OCI-LY7 (cell line): ENCODE measurements at regions not wholly inside any gene's neighbourhood (a gene's known extent, or its start where the extent isn't known, plus 50 kb on each side); places are given as distances from the start of the nearest gene placed in this dataset.

Experiments used
- BruUV-seq: library from RNA; stranded (reverse); fragments of 400-500 nt; replicated peaks from 2 replicates; lab custom pipeline; 2021; lab: Mats Ljungman, UMichigan
- CTCF ChIA-PET: fragments of 300-600 bp; sonication (Branson Sonifier 250); formaldehyde crosslinking; loops from one replicate; lab custom pipeline; 2022; ENCODE audit warnings: antibody characterized with exemption; ENCODE audit not compliant: unreplicated experiment; lab: Charles Lee
- POLR2A ChIA-PET: fragments of 300-600 bp; sonication (Branson Sonifier 250); formaldehyde crosslinking; loops from one replicate; lab custom pipeline; 2022; ENCODE audit warnings: antibody characterized with exemption; lab: Charles Lee
- DNase-seq: peaks from one replicate; pipeline ENCODE4 v3.0.0-alpha.2; 2015; ENCODE audit warnings: low spot score
- H2AFZ ChIP-seq: fragments of 200-600 bp; sonication (generic), shearing (Covaris generic); 2 replicates; pipeline ENCODE4 v1.6.1; 2014; ENCODE audit warnings: mild to moderate bottlenecking, antibody characterized with exemption, low read length, moderate library complexity
- H3K27ac ChIP-seq: fragments of 200-600 bp; sonication (generic); 2 replicates; pipeline ENCODE4 v1.5.1; 2014; ENCODE audit warnings: mixed run types, low read depth, mild to moderate bottlenecking, moderate library complexity, low read length, inconsistent platforms; ENCODE audit not compliant: poor library complexity, severe bottlenecking
- H3K36me3 ChIP-seq: fragments of 200-600 bp; sonication (generic); 2 replicates; pipeline ENCODE4 v1.6.1; 2014; ENCODE audit warnings: mild to moderate bottlenecking, antibody characterized with exemption, low read length, moderate library complexity, mixed read lengths; ENCODE audit not compliant: insufficient read depth
- H3K4me1 ChIP-seq: fragments of 200-600 bp; sonication (generic); 2 replicates; pipeline ENCODE4 v1.5.1; 2014; ENCODE audit warnings: mild to moderate bottlenecking, low read length; ENCODE audit not compliant: insufficient read depth, poor library complexity, severe bottlenecking
- H3K4me2 ChIP-seq: fragments of 200-600 bp; sonication (generic); 2 replicates; pipeline ENCODE4 v1.6.1; 2014; ENCODE audit warnings: mild to moderate bottlenecking, low read length
- H3K4me3 ChIP-seq: fragments of 200-600 bp; sonication (generic); 2 replicates; pipeline ENCODE4 v1.5.1; 2014; ENCODE audit warnings: mild to moderate bottlenecking, low read depth, low read length; ENCODE audit not compliant: poor library complexity, severe bottlenecking
- H3K79me2 ChIP-seq: fragments of 200-600 bp; sonication (generic); 2 replicates; pipeline ENCODE4 v1.6.1; 2016; ENCODE audit warnings: low read depth, mild to moderate bottlenecking, low read length, moderate library complexity, mixed read lengths; ENCODE audit not compliant: insufficient read depth
- H3K9me2 ChIP-seq: fragments of 200-600 bp; sonication (generic); 2 replicates; pipeline ENCODE4 v1.6.1; 2016; ENCODE audit warnings: mild to moderate bottlenecking, low read length, mixed read lengths; ENCODE audit not compliant: insufficient read depth
- H3K9me3 ChIP-seq: fragments of 200-600 bp; sonication (generic); 2 replicates; pipeline ENCODE4 v1.6.1; 2014; ENCODE audit warnings: mild to moderate bottlenecking, mixed run types, low read length, mixed read lengths
- H4K20me1 ChIP-seq: fragments of 200-600 bp; sonication (generic); 2 replicates; pipeline ENCODE4 v1.6.1; 2014; ENCODE audit warnings: mild to moderate bottlenecking, antibody characterized with exemption, low read length, moderate library complexity, mixed read lengths; ENCODE audit not compliant: insufficient read depth
- CTCF ChIP-seq: fragments of 200-600 bp; sonication (generic); conservative IDR thresholded peaks from 2 replicates; pipeline ENCODE4 v1.5.1; 2014; ENCODE audit warnings: mild to moderate bottlenecking, antibody characterized with exemption, low read length, moderate library complexity, mixed read lengths
- EZH2phosphoT487 ChIP-seq: fragments of 200-600 bp; sonication (generic); IDR thresholded peaks from 2 replicates; pipeline ENCODE4 v1.6.1; 2018; ENCODE audit warnings: low read depth, borderline replicate concordance, mild to moderate bottlenecking, mixed run types, antibody characterized with exemption, low read length, moderate library complexity, mixed read lengths
- intact Hi-C: fragments of 100-400 bp; cut with micrococcal nuclease; formaldehyde crosslinking; loops from one replicate; pipeline ENCODE4 v1.10.0; 2022; ENCODE audit not compliant: unreplicated experiment

DNA sequence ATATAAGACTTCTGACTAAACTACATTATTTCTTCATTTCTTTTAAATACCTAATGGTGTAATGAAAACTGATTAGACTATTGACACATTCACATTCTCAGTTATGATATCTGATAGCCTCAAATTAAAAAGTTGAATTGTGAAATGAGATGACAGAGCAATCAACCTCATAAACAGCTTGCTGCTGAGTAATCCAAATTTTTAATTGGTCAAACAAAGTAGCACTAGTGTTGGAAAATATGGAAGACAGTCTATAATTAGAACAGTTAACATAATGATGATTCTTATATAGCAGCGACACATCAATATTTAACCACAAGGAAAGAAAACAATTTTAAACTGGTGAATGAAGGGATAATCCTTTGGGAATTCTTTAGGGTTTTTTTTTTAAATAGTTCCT is 91.9 kb upstream of the LRP1B start:
- ChIA-PET CTCF (no interaction called here), POLR2A (no interaction called here)
- no peaks in the 10 kb centered on the region for H3K79me2 ChIP-seq
- intact Hi-C loops: no loop called here
- H3K4me2 ChIP-seq: no peak overlapping the region
- no peaks in the 10 kb centered on the region for H4K20me1 ChIP-seq
- no peak for TF ChIP-seq EZH2phosphoT487
- TF ChIP-seq CTCF: no peak
- H3K27ac ChIP-seq: no peak overlapping the region
- H3K4me1 ChIP-seq: no peaks in the 10 kb centered on the region
- no peaks in the 10 kb centered on the region for H3K9me3 ChIP-seq
- H3K9me2 ChIP-seq: no peaks in the 10 kb centered on the region
- no TSS peak for BruUV-seq
- H3K4me3 ChIP-seq: no peak overlapping the region
- no peak for DNase-seq
- H3K36me3 ChIP-seq: no peaks in the 10 kb centered on the region
- no peak overlapping the region for H2AFZ ChIP-seq

DNA sequence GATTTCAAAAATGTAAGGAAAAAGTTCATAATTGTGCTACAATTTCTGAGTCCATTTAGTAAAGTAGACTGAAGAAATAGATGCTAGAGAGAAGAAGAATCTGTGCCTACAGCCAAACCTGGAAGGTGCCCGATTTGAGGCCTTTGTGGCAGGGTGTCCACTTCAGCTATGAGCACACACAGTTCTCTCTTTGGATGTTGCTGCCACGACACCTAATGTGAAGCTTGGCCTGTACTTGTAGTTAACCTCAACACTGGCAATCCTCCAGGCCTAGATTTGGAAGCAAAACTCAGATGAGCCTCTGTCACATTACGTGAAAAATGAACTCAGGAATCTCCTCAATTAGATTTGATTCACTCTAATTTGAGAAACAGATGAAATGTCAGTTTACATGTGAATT is 90.1 kb upstream of the LRP1B start:
- Histone ChIP-seq H2AFZ (no peak overlapping the region), H3K36me3 (no peaks in the 10 kb centered on the region), H3K4me3 (no peak overlapping the region), H3K9me3 (no peaks in the 10 kb centered on the region), H4K20me1 (no peaks in the 10 kb centered on the region), H3K79me2 (no peaks in the 10 kb centered on the region), H3K4me2 (no peak overlapping the region), H3K27ac (no peak overlapping the region), H3K9me2 (no peaks in the 10 kb centered on the region), H3K4me1 (no peaks in the 10 kb centered on the region)
- no peak for TF ChIP-seq CTCF
- no peak for TF ChIP-seq EZH2phosphoT487
- intact Hi-C loops: no loop called here
- BruUV-seq: no TSS peak
- ChIA-PET CTCF (no interaction called here), POLR2A (interaction anchor here (0.7 kb wide), 1 partner anchor 437 kb away, joined by 4 read pairs; no protein-coding TSS in a partner anchor)
- no peak for DNase-seq

DNA sequence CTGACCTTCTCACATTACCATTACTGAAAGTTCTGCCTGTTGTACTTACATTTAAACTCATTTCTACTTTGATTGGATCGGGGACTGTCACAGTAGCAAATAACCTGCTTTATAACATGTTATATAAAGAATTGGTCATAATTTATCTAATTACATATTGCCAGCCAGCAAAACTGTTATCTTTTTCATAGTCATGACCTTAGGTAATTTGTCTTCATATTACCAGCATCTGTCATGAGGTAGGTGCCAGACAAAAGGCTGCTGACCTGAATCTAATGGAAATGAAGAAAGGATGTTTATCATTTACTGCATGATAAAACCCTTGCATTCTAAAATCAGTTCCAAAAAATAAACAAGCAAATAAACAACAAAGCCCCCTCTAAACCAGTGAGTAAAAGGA is 89.4 kb upstream of the LRP1B start:
- TF ChIP-seq EZH2phosphoT487 (no peak), CTCF (no peak)
- BruUV-seq: no TSS peak
- intact Hi-C loops: no loop called here

More for the DNA sequence above, 89.4 kb upstream of the LRP1B start:
- DNase-seq: no peak
- ChIA-PET POLR2A (interaction anchor here (0.7 kb wide), 1 partner anchor 437 kb away, joined by 4 read pairs; no protein-coding TSS in a partner anchor), CTCF (no interaction called here)
- H3K79me2 ChIP-seq: no peaks in the 10 kb centered on the region
- H3K27ac ChIP-seq: no peak overlapping the region
- H2AFZ ChIP-seq: no peak overlapping the region
- H4K20me1 ChIP-seq: no peaks in the 10 kb centered on the region
- no peaks in the 10 kb centered on the region for H3K9me3 ChIP-seq
- H3K4me3 ChIP-seq: no peak overlapping the region
- no peaks in the 10 kb centered on the region for H3K4me1 ChIP-seq
- H3K36me3 ChIP-seq: no peaks in the 10 kb centered on the region
- H3K9me2 ChIP-seq: no peaks in the 10 kb centered on the region
- no peak overlapping the region for H3K4me2 ChIP-seq
